Karpas-422 (cell line): ENCODE measurements at regions not wholly inside any gene's neighbourhood (a gene's known extent, or its start where the extent isn't known, plus 50 kb on each side); places are given as distances from the start of the nearest gene placed in this dataset.

Experiments
- DNase-seq: peaks from one replicate; pipeline ENCODE4 v3.0.0-alpha.2; 2015
- H2AFZ ChIP-seq: fragments of 200-600 bp; sonication (generic); 2 replicates; pipeline ENCODE4 v1.6.1; 2014; ENCODE audit warnings: antibody characterized with exemption, low read length, mixed read lengths
- H3K27ac ChIP-seq: fragments of 200-600 bp; sonication (generic); 2 replicates; pipeline ENCODE4 v1.5.1; 2014; ENCODE audit warnings: mild to moderate bottlenecking, low read length, moderate library complexity
- H3K27me3 ChIP-seq: fragments of 200-600 bp; sonication (generic); 2 replicates; pipeline ENCODE4 v1.6.1; 2014; ENCODE audit warnings: low read length, mixed read lengths
- H3K36me3 ChIP-seq: fragments of 200-600 bp; sonication (generic); 2 replicates; pipeline ENCODE4 v1.6.1; 2014; ENCODE audit warnings: low read length, mixed read lengths; ENCODE audit not compliant: insufficient read depth
- H3K4me1 ChIP-seq: fragments of 200-600 bp; sonication (generic); 2 replicates; pipeline ENCODE4 v1.6.1; 2014; ENCODE audit warnings: mild to moderate bottlenecking, low read length, mixed read lengths
- H3K4me2 ChIP-seq: fragments of 200-600 bp; sonication (generic); 2 replicates; pipeline ENCODE4 v1.6.1; 2014; ENCODE audit warnings: low read length, low read depth, mild to moderate bottlenecking; ENCODE audit not compliant: poor library complexity, severe bottlenecking
- H3K4me3 ChIP-seq: fragments of 200-600 bp; sonication (generic); 2 replicates; pipeline ENCODE4 v1.5.1; 2014; ENCODE audit warnings: mild to moderate bottlenecking, antibody characterized with exemption, low read length, mixed read lengths
- H3K79me2 ChIP-seq: fragments of 200-600 bp; sonication (generic); 2 replicates; pipeline ENCODE4 v1.6.1; 2014; ENCODE audit warnings: mild to moderate bottlenecking, low read length, mixed read lengths
- H3K9ac ChIP-seq: fragments of 200-600 bp; sonication (generic); 2 replicates; pipeline ENCODE4 v1.6.0; 2014; ENCODE audit warnings: low read length
- H3K9me2 ChIP-seq: fragments of 200-600 bp; sonication (generic), shearing (Covaris generic); replicated peaks from 2 replicates; pipeline ENCODE4 v1.6.0; 2014; ENCODE audit warnings: mild to moderate bottlenecking, low read length, moderate library complexity; ENCODE audit not compliant: insufficient read depth
- H3K9me3 ChIP-seq: fragments of 300-700, 200-600 bp; sonication (generic); 2 replicates; pipeline ENCODE4 v1.6.1; 2014; ENCODE audit warnings: low read length, mixed read lengths
- H4K20me1 ChIP-seq: fragments of 200-600 bp; sonication (generic); 2 replicates; pipeline ENCODE4 v1.6.1; 2014; ENCODE audit warnings: mild to moderate bottlenecking, antibody characterized with exemption, low read length, low read depth; ENCODE audit not compliant: insufficient read depth

GRCh38 chr1:55464550-55464949 lies 249.4 kb upstream of the USP24 start:
- H3K79me2 ChIP-seq: no peaks in the 10 kb centered on the region
- no peaks in the 10 kb centered on the region for H4K20me1 ChIP-seq
- H3K4me1 ChIP-seq: no peaks in the 10 kb centered on the region
- no peak overlapping the region for H3K9ac ChIP-seq
- H3K4me3 ChIP-seq: no peak overlapping the region
- no peak for DNase-seq
- no peaks in the 10 kb centered on the region for H3K36me3 ChIP-seq
- H3K4me2 ChIP-seq: no peak overlapping the region
- H2AFZ ChIP-seq: no peak overlapping the region
- H3K9me3 ChIP-seq: no peaks in the 10 kb centered on the region
- no peaks in the 10 kb centered on the region for H3K27me3 ChIP-seq
- H3K27ac ChIP-seq: no peak overlapping the region
- H3K9me2 ChIP-seq: no peaks in the 10 kb centered on the region

GRCh38 chr1:55463814-55464475 lies 248.8 kb upstream of the USP24 start:
- Histone ChIP-seq H3K4me2 (no peak overlapping the region), H3K4me1 (no peaks in the 10 kb centered on the region), H3K4me3 (no peak overlapping the region)

GRCh38 chr1:55457874-55458273 lies 242.7 kb upstream of the USP24 start:
- Histone ChIP-seq H3K9me2 (no peaks in the 10 kb centered on the region), H4K20me1 (no peaks in the 10 kb centered on the region), H3K4me3 (no peak overlapping the region), H3K9ac (no peak overlapping the region), H3K36me3 (no peaks in the 10 kb centered on the region; the same call in 1 of the 2 replicates), H2AFZ (no peak overlapping the region), H3K4me2 (no peak overlapping the region), H3K4me1 (no peaks in the 10 kb centered on the region), H3K79me2 (no peaks in the 10 kb centered on the region), H3K27me3 (peaks cover 5% of the 10 kb centered on the region; the same call in 1 of the 2 replicates), H3K27ac (no peak overlapping the region), H3K9me3 (peaks cover 12% of the 10 kb centered on the region)
- DNase-seq: no peak

More at GRCh38 chr1:55463814-55464475, 248.8 kb upstream of the USP24 start:
- H3K79me2 ChIP-seq: no peaks in the 10 kb centered on the region
- H3K9ac ChIP-seq: no peak overlapping the region
- H3K27ac ChIP-seq: no peak overlapping the region
- no peaks in the 10 kb centered on the region for H4K20me1 ChIP-seq
- no peaks in the 10 kb centered on the region for H3K9me2 ChIP-seq
- no peaks in the 10 kb centered on the region for H3K9me3 ChIP-seq
- H3K36me3 ChIP-seq: no peaks in the 10 kb centered on the region
- H2AFZ ChIP-seq: no peak overlapping the region
- no peaks in the 10 kb centered on the region for H3K27me3 ChIP-seq
- no peak for DNase-seq

DNA sequence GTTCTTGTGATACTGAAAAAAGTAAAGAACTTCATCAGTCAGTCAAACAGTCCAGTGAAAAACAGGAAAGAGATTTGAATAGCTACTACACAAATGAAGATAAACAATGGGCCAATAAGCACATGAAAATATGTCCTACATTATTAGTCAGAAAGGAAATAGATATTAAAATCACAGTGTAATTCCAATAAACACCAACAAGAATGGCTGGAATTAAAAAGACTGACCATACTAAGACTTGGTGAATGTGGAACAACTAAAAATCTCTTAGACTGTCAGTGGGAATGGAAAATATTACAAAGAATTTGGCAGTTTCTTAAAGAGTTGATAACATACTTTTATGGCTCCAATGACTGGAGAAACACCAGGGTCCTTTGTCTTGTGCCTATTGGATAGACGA lies 241.8 kb upstream of the USP24 start:
- Histone ChIP-seq H3K27ac (no peak overlapping the region), H4K20me1 (no peaks in the 10 kb centered on the region), H3K9me2 (no peaks in the 10 kb centered on the region), H3K27me3 (peaks cover 5% of the 10 kb centered on the region; the same call in 1 of the 2 replicates), H3K79me2 (no peaks in the 10 kb centered on the region), H3K9me3 (peaks cover 12% of the 10 kb centered on the region), H2AFZ (no peak overlapping the region), H3K4me1 (no peaks in the 10 kb centered on the region), H3K4me2 (no peak overlapping the region), H3K36me3 (no peaks in the 10 kb centered on the region; the same call in 1 of the 2 replicates), H3K4me3 (no peak overlapping the region), H3K9ac (no peak overlapping the region)
- DNase-seq: no peak

DNA sequence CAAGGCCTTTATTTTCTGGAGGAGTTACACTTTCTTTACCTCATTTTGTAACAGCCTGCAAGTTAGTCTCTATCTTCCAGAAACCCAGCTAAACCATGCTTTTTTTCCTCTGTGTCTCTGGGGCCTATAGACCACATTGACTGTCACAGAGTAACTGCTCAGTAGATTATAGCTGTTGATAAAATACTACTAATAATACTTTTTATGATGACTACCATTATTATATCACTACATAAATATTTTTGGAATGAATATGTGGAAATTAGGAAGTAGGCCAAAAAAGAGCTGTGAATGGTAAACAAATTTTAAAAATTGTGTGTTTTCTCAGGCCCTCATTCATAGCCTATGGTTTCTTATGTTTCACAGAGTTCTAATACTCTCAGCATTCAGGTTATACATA lies 233.1 kb upstream of the USP24 start:
- H2AFZ ChIP-seq: no peak overlapping the region
- no peak overlapping the region for H3K4me2 ChIP-seq

DNA sequence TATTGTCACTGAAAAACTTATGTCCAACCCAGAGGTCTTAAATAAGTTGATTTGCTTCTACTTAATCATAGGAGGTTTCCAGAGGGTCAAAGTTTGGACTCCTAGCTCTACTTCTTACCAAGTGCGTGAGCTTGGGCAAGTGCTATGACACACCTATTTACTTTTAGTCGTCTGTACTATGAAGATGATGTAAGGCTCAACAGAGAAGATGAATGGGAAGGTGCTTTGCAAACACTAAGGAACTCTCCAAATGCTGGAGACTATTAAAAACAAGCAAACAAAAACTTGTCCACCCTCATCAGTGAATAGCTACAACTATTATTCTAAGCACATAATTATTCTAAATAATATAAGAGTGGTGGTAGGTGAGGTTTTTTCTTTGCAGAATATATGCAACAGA lies 232.3 kb upstream of the USP24 start:
- Histone ChIP-seq H3K79me2 (no peaks in the 10 kb centered on the region), H3K4me1 (no peaks in the 10 kb centered on the region), H3K36me3 (no peaks in the 10 kb centered on the region), H4K20me1 (no peaks in the 10 kb centered on the region), H3K9me3 (no peaks in the 10 kb centered on the region), H3K27ac (no peak overlapping the region), H3K4me2 (no peak overlapping the region), H2AFZ (no peak overlapping the region), H3K9me2 (no peaks in the 10 kb centered on the region), H3K9ac (no peak overlapping the region), H3K4me3 (no peak overlapping the region), H3K27me3 (no peaks in the 10 kb centered on the region)
- no peak for DNase-seq

More for the DNA sequence above, 233.1 kb upstream of the USP24 start:
- H3K4me3 ChIP-seq: no peak overlapping the region
- H3K9me3 ChIP-seq: no peaks in the 10 kb centered on the region
- H4K20me1 ChIP-seq: no peaks in the 10 kb centered on the region
- H3K27me3 ChIP-seq: no peaks in the 10 kb centered on the region
- no peaks in the 10 kb centered on the region for H3K4me1 ChIP-seq
- DNase-seq: no peak
- no peak overlapping the region for H3K27ac ChIP-seq
- H3K36me3 ChIP-seq: no peaks in the 10 kb centered on the region
- no peaks in the 10 kb centered on the region for H3K79me2 ChIP-seq
- H3K9ac ChIP-seq: no peak overlapping the region
- H3K9me2 ChIP-seq: no peaks in the 10 kb centered on the region

DNA sequence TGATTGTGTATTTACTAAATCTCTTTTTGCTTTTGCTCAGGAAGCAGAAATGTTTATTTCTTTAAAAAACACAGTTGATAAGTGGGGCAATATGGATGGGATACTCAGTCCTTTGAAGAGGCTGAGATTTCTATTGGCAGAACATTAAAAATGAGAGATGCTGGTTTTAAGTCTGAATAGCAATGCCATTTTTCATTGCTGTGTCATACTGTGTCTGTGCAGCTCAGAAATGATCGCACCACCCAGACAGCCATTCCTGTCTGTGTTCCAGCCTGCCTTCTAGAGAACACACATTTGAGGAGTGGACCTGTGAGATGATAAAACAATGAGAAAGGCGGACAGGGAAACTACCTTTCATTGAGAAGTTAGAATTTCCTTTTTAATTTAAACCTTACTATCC lies 231.2 kb upstream of the USP24 start:
- H3K9ac ChIP-seq: no peak overlapping the region
- no peak overlapping the region for H2AFZ ChIP-seq
- H3K9me3 ChIP-seq: no peaks in the 10 kb centered on the region
- H3K36me3 ChIP-seq: no peaks in the 10 kb centered on the region
- no peak for DNase-seq
- no peak overlapping the region for H3K4me2 ChIP-seq
- H3K27me3 ChIP-seq: no peaks in the 10 kb centered on the region
- no peak overlapping the region for H3K27ac ChIP-seq
- no peaks in the 10 kb centered on the region for H3K9me2 ChIP-seq
- H3K4me1 ChIP-seq: no peaks in the 10 kb centered on the region
- H3K79me2 ChIP-seq: no peaks in the 10 kb centered on the region
- no peak overlapping the region for H3K4me3 ChIP-seq
- H4K20me1 ChIP-seq: no peaks in the 10 kb centered on the region

DNA sequence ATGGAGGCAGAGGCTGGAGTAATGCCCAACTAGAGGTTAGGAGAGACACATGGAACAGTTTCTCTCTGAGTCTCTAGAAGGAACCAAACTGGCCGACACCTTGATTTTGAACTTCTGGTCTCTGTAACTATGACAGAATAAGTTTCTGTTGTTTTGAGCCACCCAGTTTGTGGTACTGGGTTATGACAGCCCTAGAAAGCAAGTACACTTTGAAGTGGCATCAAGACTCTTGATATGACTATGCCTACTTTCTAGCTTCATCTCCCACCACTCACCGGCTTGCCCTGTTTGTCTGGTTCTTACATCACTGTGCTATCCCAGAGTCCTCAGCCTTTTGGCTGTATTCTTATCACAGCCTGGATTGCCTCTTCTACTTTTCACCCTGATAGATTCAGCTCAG lies 230.3 kb upstream of the USP24 start:
- Histone ChIP-seq H4K20me1 (no peaks in the 10 kb centered on the region), H3K79me2 (no peaks in the 10 kb centered on the region), H3K9ac (no peak overlapping the region), H2AFZ (no peak overlapping the region), H3K9me3 (no peaks in the 10 kb centered on the region), H3K4me2 (no peak overlapping the region), H3K9me2 (no peaks in the 10 kb centered on the region), H3K27ac (no peak overlapping the region), H3K27me3 (no peaks in the 10 kb centered on the region), H3K4me3 (no peak overlapping the region), H3K4me1 (no peaks in the 10 kb centered on the region), H3K36me3 (no peaks in the 10 kb centered on the region)
- peak; percentile 4 for DNase-seq
